KMS-11 (cell line): ENCODE measurements at regions not wholly inside any gene's neighbourhood (a gene's known extent, or its start where the extent isn't known, plus 50 kb on each side); places are given as distances from the start of the nearest gene placed in this dataset.
"Not testable (repeated sequence)": the region's sequence is repeated elsewhere in the genome, so short reads cannot be mapped to it uniquely, and the experiment has no call there.

Experiments used
- H2AFZ ChIP-seq: fragments of 200-600 bp; sonication (generic); 2 replicates; pipeline ENCODE4 v1.6.1; 2016; ENCODE audit warnings: antibody characterized with exemption, mixed run types, low read depth
- H3K27ac ChIP-seq: fragments of 200-600 bp; sonication (generic); 2 replicates; pipeline ENCODE4 v1.6.1; 2016; ENCODE audit warnings: mild to moderate bottlenecking, mixed run types
- H3K27me3 ChIP-seq: fragments of 200-600 bp; sonication (generic); 2 replicates; pipeline ENCODE4 v1.6.1; 2017; ENCODE audit warnings: mild to moderate bottlenecking, low read depth, mixed run types, moderate library complexity; ENCODE audit not compliant: insufficient read depth
- H3K36me3 ChIP-seq: fragments of 200-600 bp; sonication (generic); 2 replicates; pipeline ENCODE4 v1.6.1; 2017; ENCODE audit warnings: mild to moderate bottlenecking, mixed run types; ENCODE audit not compliant: insufficient read depth
- H3K4me1 ChIP-seq: fragments of 200-600 bp; sonication (generic); 2 replicates; pipeline ENCODE4 v1.6.1; 2016; ENCODE audit warnings: mild to moderate bottlenecking, low read depth, mixed run types; ENCODE audit not compliant: poor library complexity, severe bottlenecking
- H3K4me2 ChIP-seq: fragments of 200-600 bp; sonication (generic); 2 replicates; pipeline ENCODE4 v1.7.0; 2016; ENCODE audit warnings: mild to moderate bottlenecking, mixed run types
- H3K4me3 ChIP-seq: fragments of 200-600 bp; sonication (generic); IDR thresholded peaks from 2 replicates; pipeline ENCODE4 v1.6.1; 2017; ENCODE audit warnings: low read depth, low read length, mixed read lengths; ENCODE audit not compliant: insufficient read depth
- H3K79me2 ChIP-seq: fragments of 200-600 bp; sonication (generic); 2 replicates; pipeline ENCODE4 v1.6.1; 2016; ENCODE audit warnings: low read depth, mixed run types; ENCODE audit not compliant: insufficient read depth
- H3K9ac ChIP-seq: fragments of 200-600 bp; sonication (generic); 2 replicates; pipeline ENCODE4 v1.6.1; 2016; ENCODE audit warnings: mild to moderate bottlenecking, mixed run types
- H4K20me1 ChIP-seq: fragments of 200-600 bp; sonication (generic); 2 replicates; pipeline ENCODE4 v1.6.1; 2016; ENCODE audit warnings: mild to moderate bottlenecking, mixed run types; ENCODE audit not compliant: insufficient read depth
- TF ChIP-seq, protein P1 (sequence below): fragments of 200-600 bp; sonication (generic); conservative IDR thresholded peaks from 2 replicates; pipeline ENCODE4 v1.6.1; 2017; ENCODE audit warnings: low read depth, mild to moderate bottlenecking, antibody characterized with exemption, low read length, moderate library complexity, mixed read lengths

DNA sequence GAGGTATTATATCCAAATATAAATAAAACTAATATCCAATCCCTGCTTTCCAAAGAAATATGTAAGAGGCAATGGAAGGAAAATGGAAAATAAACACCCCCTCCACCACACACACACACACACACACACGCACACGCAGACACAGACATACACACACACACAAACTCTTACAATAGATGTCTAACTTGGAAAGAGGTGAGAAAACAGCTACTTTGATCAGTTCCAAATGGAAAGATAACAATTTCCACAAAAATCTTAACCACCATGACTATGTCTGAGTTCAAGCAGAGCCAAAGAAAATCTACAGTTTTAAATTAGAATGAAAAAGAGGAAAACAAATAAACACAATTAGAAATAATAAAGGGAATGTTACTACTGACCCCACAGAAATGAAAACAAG lies 285.3 kb upstream of the TGFBR2 start:
- H3K4me1 ChIP-seq: no peaks in the 10 kb centered on the region
- no peak overlapping the region for H2AFZ ChIP-seq
- no peak overlapping the region for H3K9ac ChIP-seq
- no peak overlapping the region for H3K4me3 ChIP-seq
- no peaks in the 10 kb centered on the region for H3K27me3 ChIP-seq
- no peaks in the 10 kb centered on the region for H4K20me1 ChIP-seq
- H3K4me2 ChIP-seq: no peak overlapping the region
- no peaks in the 10 kb centered on the region for H3K36me3 ChIP-seq
- no peaks in the 10 kb centered on the region for H3K79me2 ChIP-seq
- H3K27ac ChIP-seq: no peak overlapping the region
- TF ChIP-seq, protein P1, sequence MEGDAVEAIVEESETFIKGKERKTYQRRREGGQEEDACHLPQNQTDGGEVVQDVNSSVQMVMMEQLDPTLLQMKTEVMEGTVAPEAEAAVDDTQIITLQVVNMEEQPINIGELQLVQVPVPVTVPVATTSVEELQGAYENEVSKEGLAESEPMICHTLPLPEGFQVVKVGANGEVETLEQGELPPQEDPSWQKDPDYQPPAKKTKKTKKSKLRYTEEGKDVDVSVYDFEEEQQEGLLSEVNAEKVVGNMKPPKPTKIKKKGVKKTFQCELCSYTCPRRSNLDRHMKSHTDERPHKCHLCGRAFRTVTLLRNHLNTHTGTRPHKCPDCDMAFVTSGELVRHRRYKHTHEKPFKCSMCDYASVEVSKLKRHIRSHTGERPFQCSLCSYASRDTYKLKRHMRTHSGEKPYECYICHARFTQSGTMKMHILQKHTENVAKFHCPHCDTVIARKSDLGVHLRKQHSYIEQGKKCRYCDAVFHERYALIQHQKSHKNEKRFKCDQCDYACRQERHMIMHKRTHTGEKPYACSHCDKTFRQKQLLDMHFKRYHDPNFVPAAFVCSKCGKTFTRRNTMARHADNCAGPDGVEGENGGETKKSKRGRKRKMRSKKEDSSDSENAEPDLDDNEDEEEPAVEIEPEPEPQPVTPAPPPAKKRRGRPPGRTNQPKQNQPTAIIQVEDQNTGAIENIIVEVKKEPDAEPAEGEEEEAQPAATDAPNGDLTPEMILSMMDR: no peak

DNA sequence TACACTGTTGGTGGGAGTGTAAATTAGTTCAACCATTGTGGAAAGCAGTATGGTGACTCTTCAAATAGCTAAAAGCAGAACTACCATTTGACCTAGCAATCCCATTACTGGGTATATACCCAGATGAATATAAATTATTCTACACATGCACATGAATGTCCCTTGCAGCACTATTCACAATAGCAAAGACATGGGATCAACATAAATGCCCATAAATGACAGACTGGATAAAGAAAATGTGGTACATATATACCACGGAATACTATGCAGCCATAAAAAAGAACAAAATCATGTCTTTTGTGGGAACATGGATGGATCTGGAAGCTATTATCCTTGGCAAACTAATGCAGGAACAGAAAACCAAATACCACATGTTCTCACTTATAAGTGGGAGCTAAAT lies 282.8 kb upstream of the TGFBR2 start:
- not testable (repeated sequence) for H3K27ac ChIP-seq, H3K9ac ChIP-seq, H3K4me3 ChIP-seq, H3K36me3 ChIP-seq, H3K4me1 ChIP-seq, H2AFZ ChIP-seq, H4K20me1 ChIP-seq, H3K79me2 ChIP-seq, H3K27me3 ChIP-seq, H3K4me2 ChIP-seq

DNA sequence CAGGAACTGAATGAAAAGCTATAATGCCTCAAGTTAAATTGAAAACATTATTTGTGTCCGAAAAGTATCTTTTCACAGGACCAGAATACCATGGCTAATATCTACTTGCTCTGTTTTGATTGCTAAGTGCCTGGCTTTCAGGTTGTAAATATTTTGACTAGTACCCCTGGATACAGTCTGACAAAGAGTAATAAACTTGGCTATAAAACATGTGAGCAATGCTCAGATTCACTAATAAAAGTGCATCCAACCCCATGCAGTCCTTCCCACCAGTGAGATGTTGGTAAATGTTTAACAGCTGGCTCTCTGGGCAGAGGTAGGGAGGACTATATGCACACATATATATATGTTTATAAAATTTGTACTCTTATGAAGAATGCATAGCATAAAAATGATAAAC lies 281.8 kb upstream of the TGFBR2 start:
- no peak overlapping the region for H3K27ac ChIP-seq
- no peak overlapping the region for H2AFZ ChIP-seq
- no peak overlapping the region for H3K4me3 ChIP-seq
- H3K9ac ChIP-seq: no peak overlapping the region
- H3K36me3 ChIP-seq: no peaks in the 10 kb centered on the region
- no peaks in the 10 kb centered on the region for H3K79me2 ChIP-seq
- TF ChIP-seq, protein P1: no peak
- H4K20me1 ChIP-seq: no peaks in the 10 kb centered on the region
- no peaks in the 10 kb centered on the region for H3K4me1 ChIP-seq
- H3K27me3 ChIP-seq: no peaks in the 10 kb centered on the region
- no peak overlapping the region for H3K4me2 ChIP-seq

DNA sequence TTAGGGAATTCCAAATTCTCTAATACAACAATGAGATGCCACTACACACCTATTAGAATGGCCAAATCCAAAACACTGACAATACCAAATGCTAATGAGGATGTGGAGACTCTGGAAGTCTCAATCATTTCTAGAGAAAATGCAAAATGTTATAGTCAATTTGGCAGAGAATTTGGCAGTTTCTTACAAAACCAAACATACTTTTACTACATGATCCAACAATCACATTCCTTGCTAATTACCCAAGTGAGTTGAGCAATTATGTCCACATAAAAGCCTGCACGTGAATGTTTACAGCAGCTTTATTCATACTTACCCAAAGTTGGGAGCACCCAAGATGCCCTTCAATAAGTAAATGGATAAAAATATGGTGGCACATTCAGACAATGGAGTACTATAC lies 278.4 kb upstream of the TGFBR2 start:
- not testable (repeated sequence) for H3K4me3 ChIP-seq, H4K20me1 ChIP-seq, H3K9ac ChIP-seq, H3K79me2 ChIP-seq, H3K36me3 ChIP-seq, H3K4me2 ChIP-seq, H2AFZ ChIP-seq, H3K27me3 ChIP-seq, H3K4me1 ChIP-seq, H3K27ac ChIP-seq

DNA sequence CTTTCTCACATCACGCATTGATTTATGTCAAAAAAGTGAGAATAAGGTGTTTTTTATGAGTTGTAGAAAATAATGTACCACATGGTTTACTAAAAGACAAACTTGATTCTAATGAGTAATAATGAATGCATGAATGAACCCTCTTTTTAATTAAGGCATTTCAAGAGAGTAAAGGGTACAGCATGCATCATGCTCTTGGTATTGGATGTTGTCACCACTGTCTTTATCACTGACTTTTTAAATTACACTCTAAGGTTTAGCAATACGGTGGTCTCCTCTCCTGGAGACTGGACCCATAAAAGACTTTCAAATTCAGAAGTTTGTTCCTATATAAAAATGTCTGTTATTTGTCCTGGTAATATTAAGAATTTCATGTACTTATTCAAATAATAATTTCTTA lies 277.5 kb upstream of the TGFBR2 start:
- not testable (repeated sequence) for H3K4me2 ChIP-seq, H3K4me1 ChIP-seq, H3K79me2 ChIP-seq, H3K27me3 ChIP-seq, H4K20me1 ChIP-seq, H2AFZ ChIP-seq, H3K27ac ChIP-seq, H3K9ac ChIP-seq, H3K36me3 ChIP-seq, H3K4me3 ChIP-seq

DNA sequence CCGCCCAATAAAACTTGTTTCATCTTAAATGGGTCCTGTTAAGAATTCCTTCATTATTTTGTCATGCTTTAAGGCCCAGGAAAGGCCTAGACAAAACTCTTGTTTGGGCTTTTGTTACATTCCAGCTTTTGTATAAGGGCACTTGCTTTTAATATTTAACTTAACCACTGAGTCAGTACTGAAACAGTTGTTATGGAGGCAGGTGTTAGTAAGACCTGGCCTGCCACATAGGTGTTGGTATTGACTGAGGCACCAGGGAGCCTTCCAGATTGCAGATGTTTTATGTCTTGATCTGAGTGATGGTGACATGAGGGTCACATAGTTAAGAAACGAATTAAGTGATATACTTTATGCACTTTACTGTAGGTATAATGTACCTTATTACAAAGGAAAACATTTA lies 274.9 kb upstream of the TGFBR2 start:
- no peaks in the 10 kb centered on the region for H3K36me3 ChIP-seq
- no peak overlapping the region for H3K4me3 ChIP-seq
- no peaks in the 10 kb centered on the region for H3K4me1 ChIP-seq
- no peaks in the 10 kb centered on the region for H3K79me2 ChIP-seq
- H2AFZ ChIP-seq: no peak overlapping the region
- no peaks in the 10 kb centered on the region for H4K20me1 ChIP-seq
- no peak overlapping the region for H3K4me2 ChIP-seq
- H3K27me3 ChIP-seq: no peaks in the 10 kb centered on the region
- H3K27ac ChIP-seq: no peak overlapping the region
- TF ChIP-seq, protein P1: no peak
- no peak overlapping the region for H3K9ac ChIP-seq
